H9 (cell line): ENCODE measurements at regions not wholly inside any gene's neighbourhood (a gene's known extent, or its start where the extent isn't known, plus 50 kb on each side); places are given as distances from the start of the nearest gene placed in this dataset.

Experiments
- DNase-seq: peaks from one replicate; pipeline ENCODE4 v3.0.0-alpha.2; 2017
- H2AFZ ChIP-seq: one replicate; pipeline ENCODE4 v1.6.1; 2013; ENCODE audit warnings: mild to moderate bottlenecking, low read length, control low read depth, moderate library complexity
- H2AK5ac ChIP-seq: 2 replicates; pipeline ENCODE4 v1.6.1; 2013; ENCODE audit warnings: low read length, control low read depth, mixed read lengths; ENCODE audit not compliant: insufficient read length
- H2BK120ac ChIP-seq: one replicate; pipeline ENCODE4 v1.6.1; 2013; ENCODE audit warnings: low read depth, mild to moderate bottlenecking, low read length, control low read depth, inconsistent platforms; ENCODE audit not compliant: poor library complexity, severe bottlenecking
- H2BK12ac ChIP-seq: 2 replicates; pipeline ENCODE4 v1.6.1; 2013; ENCODE audit warnings: low read length, control low read depth, mixed read lengths, low read depth; ENCODE audit not compliant: insufficient read length
- H2BK15ac ChIP-seq: 2 replicates; pipeline ENCODE4 v1.6.1; 2013; ENCODE audit warnings: low read depth, low read length, control low read depth
- H2BK20ac ChIP-seq: one replicate; pipeline ENCODE4 v1.6.1; 2013; ENCODE audit warnings: low read depth, mild to moderate bottlenecking, low read length, control low read depth, inconsistent platforms; ENCODE audit not compliant: poor library complexity, severe bottlenecking
- H2BK5ac ChIP-seq: 2 replicates; pipeline ENCODE4 v1.6.1; 2013; ENCODE audit warnings: low read length, control low read depth, mixed read lengths; ENCODE audit not compliant: insufficient read length
- H3K14ac ChIP-seq: 2 replicates; pipeline ENCODE4 v1.6.1; 2013; ENCODE audit warnings: low read length, control low read depth; ENCODE audit not compliant: insufficient read depth
- H3K18ac ChIP-seq: 2 replicates; pipeline ENCODE4 v1.6.1; 2013; ENCODE audit warnings: low read depth, mild to moderate bottlenecking, mixed read lengths, low read length, control low read depth; ENCODE audit not compliant: insufficient read length
- H3K23ac ChIP-seq: 2 replicates; pipeline ENCODE4 v1.6.1; 2013; ENCODE audit warnings: low read length, control low read depth, mixed read lengths, low read depth; ENCODE audit not compliant: insufficient read length
- H3K23me2 ChIP-seq: 2 replicates; pipeline ENCODE4 v1.6.1; 2013; ENCODE audit warnings: low read depth, mild to moderate bottlenecking, mixed read lengths, low read length, control low read depth; ENCODE audit not compliant: insufficient read length, poor library complexity, severe bottlenecking
- H3K27ac ChIP-seq: 2 replicates; pipeline ENCODE4 v1.5.1; 2013; ENCODE audit warnings: low read length, control low read depth, mixed read lengths, low read depth; ENCODE audit not compliant: insufficient read length
- H3K27me3 ChIP-seq: 2 replicates; pipeline ENCODE4 v1.6.1; 2013; ENCODE audit warnings: low read length, control low read depth, inconsistent platforms; ENCODE audit not compliant: insufficient read depth
- H3K4ac ChIP-seq: 2 replicates; pipeline ENCODE4 v1.6.1; 2013; ENCODE audit warnings: low read depth, mild to moderate bottlenecking, control low read depth, inconsistent platforms, low read length, moderate library complexity
- H3K4me1 ChIP-seq: 2 replicates; pipeline ENCODE4 v1.6.1; 2013; ENCODE audit warnings: low read length, control low read depth, inconsistent platforms; ENCODE audit not compliant: insufficient read depth
- H3K4me2 ChIP-seq: 2 replicates; pipeline ENCODE4 v1.6.1; 2013; ENCODE audit warnings: low read length, control low read depth, mixed read lengths; ENCODE audit not compliant: insufficient read length, insufficient read depth
- H3K56ac ChIP-seq: 2 replicates; pipeline ENCODE4 v1.6.1; 2013; ENCODE audit warnings: low read depth, mild to moderate bottlenecking, mixed read lengths, low read length, control low read depth; ENCODE audit not compliant: insufficient read length
- H3K79me1 ChIP-seq: 2 replicates; pipeline ENCODE4 v1.6.1; 2013; ENCODE audit warnings: low read depth, mild to moderate bottlenecking, moderate library complexity, low read length, control low read depth, inconsistent platforms; ENCODE audit not compliant: insufficient read depth, poor library complexity, severe bottlenecking
- H3K79me2 ChIP-seq: 2 replicates; pipeline ENCODE4 v1.6.1; 2013; ENCODE audit warnings: low read length, control low read depth, inconsistent platforms; ENCODE audit not compliant: insufficient read depth
- H3K9ac ChIP-seq: 2 replicates; pipeline ENCODE4 v1.6.1; 2013; ENCODE audit warnings: low read length, control low read depth, mixed read lengths; ENCODE audit not compliant: insufficient read length; ENCODE audit errors: extremely low read depth
- H3K9me3 ChIP-seq: one replicate; pipeline ENCODE4 v1.6.1; 2013; ENCODE audit warnings: low read depth, low read length, inconsistent platforms; ENCODE audit not compliant: control insufficient read depth
- H3T11ph ChIP-seq: one replicate; pipeline ENCODE4 v1.6.1; 2013; ENCODE audit warnings: mild to moderate bottlenecking, low read length, control low read depth, inconsistent platforms
- H4K20me1 ChIP-seq: one replicate; pipeline ENCODE4 v1.6.1; 2013; ENCODE audit not compliant: control insufficient read depth, insufficient read length, insufficient read depth
- H4K5ac ChIP-seq: 2 replicates; pipeline ENCODE4 v1.6.1; 2013; ENCODE audit warnings: low read depth, mild to moderate bottlenecking, mixed read lengths, low read length, control low read depth; ENCODE audit not compliant: insufficient read length
- H4K8ac ChIP-seq: replicated peaks from 2 replicates; pipeline ENCODE4 v1.6.1; 2013; ENCODE audit warnings: low read length, control low read depth, mixed read lengths, low read depth; ENCODE audit not compliant: insufficient read length
- H4K91ac ChIP-seq: 2 replicates; pipeline ENCODE4 v1.6.1; 2013; ENCODE audit warnings: low read depth, mild to moderate bottlenecking, moderate library complexity, mixed read lengths, low read length, control low read depth; ENCODE audit not compliant: insufficient read length
- H3K27ac Mint-ChIP-seq, 3 experiments: 2 replicates in 2 of 3; 3 replicates in 1 of 3; pipeline ENCODE4 v1.8.0; 2020 to 2021; ENCODE audit warnings: mixed read lengths in 3 of 3, mild to moderate bottlenecking in 1 of 3, moderate library complexity in 1 of 3
- H3K27me3 Mint-ChIP-seq: 2 replicates; pipeline ENCODE4 v1.8.0; 2021; ENCODE audit warnings: low read depth, mild to moderate bottlenecking, moderate library complexity, mixed read lengths
- H3K36me3 Mint-ChIP-seq, 3 experiments: 2 replicates in 2 of 3; 3 replicates in 1 of 3; pipeline ENCODE4 v1.8.0; 2020 to 2021; ENCODE audit warnings: low read depth in 3 of 3, mixed read lengths in 3 of 3; ENCODE audit not compliant: insufficient read depth in 1 of 3
- H3K4me1 Mint-ChIP-seq, 2 experiments: 2 replicates each; pipeline ENCODE4 v1.8.0; 2020; ENCODE audit warnings: mixed read lengths in 2 of 2
- H3K4me3 Mint-ChIP-seq, 2 experiments: 2 replicates in 1 of 2; 3 replicates in 1 of 2; pipeline ENCODE4 v1.8.0; 2020 to 2021; ENCODE audit warnings: mild to moderate bottlenecking in 2 of 2, mixed read lengths in 2 of 2, moderate library complexity in 1 of 2
- H3K9me3 Mint-ChIP-seq, 2 experiments: 2 replicates in 1 of 2; 3 replicates in 1 of 2; pipeline ENCODE4 v1.8.0; 2020; ENCODE audit warnings: mild to moderate bottlenecking in 2 of 2, mixed read lengths in 2 of 2, moderate library complexity in 1 of 2
- CTCF ChIP-seq: fragments of 200-600 bp; sonication (generic); conservative IDR thresholded peaks from 3 replicates; pipeline ENCODE4 v1.8.0; 2021; ENCODE audit warnings: antibody characterized with exemption, mild to moderate bottlenecking

- peaks cover 21 to 47% (median 33%) of the 10 kb centered on the region in 3 experiments for H3K36me3 Mint-ChIP-seq
- H3K9me3 Mint-ChIP-seq: peaks cover 32 to 46% of the 10 kb centered on the region in 2 experiments
- H3K4me3 Mint-ChIP-seq: no peak overlapping the region
- Histone ChIP-seq H3T11ph (no peak overlapping the region), H3K4ac (no peak overlapping the region), H3K56ac (no peak overlapping the region), H3K23ac (no peak overlapping the region), H3K9ac (no peak overlapping the region), H4K8ac (no peak overlapping the region), H2BK120ac (no peak overlapping the region), H3K79me1 (no peaks in the 10 kb centered on the region), H3K14ac (no peak overlapping the region), H2AK5ac (no peak overlapping the region), H2BK20ac (no peak overlapping the region), H3K79me2 (no peaks in the 10 kb centered on the region), H3K27ac (no peak overlapping the region), H2BK12ac (no peak overlapping the region), H3K18ac (no peak overlapping the region), H2AFZ (no peak overlapping the region), H2BK5ac (no peak overlapping the region), H3K27me3 (no peaks in the 10 kb centered on the region), H3K4me1 (no peaks in the 10 kb centered on the region; the same call in 1 of the 2 replicates), H3K23me2 (no peaks in the 10 kb centered on the region), H2BK15ac (no peak overlapping the region), H3K9me3 (peaks cover 5% of the 10 kb centered on the region), H4K5ac (no peak overlapping the region), H3K4me2 (no peak overlapping the region), H4K91ac (no peak overlapping the region), H4K20me1 (no peaks in the 10 kb centered on the region)
- DNase-seq: no peak
- TF ChIP-seq CTCF: no peak
- H3K4me1 Mint-ChIP-seq: peaks cover 9 to 17% of the 10 kb centered on the region in 2 experiments
- H3K27ac Mint-ChIP-seq: no peak overlapping the region
- H3K27me3 Mint-ChIP-seq: no peaks in the 10 kb centered on the region
Measured at GRCh38 chr3:191648787-191649186, 187.8 kb downstream of the PYDC2 start.
